Neural cell (in vitro differentiated cells): ENCODE measurements at regions not wholly inside any gene's neighbourhood (a gene's known extent, or its start where the extent isn't known, plus 50 kb on each side); places are given as distances from the start of the nearest gene placed in this dataset.
"Not testable (repeated sequence)": the region's sequence is repeated elsewhere in the genome, so short reads cannot be mapped to it uniquely, and the experiment has no call there.

Source experiments
- H2AFZ ChIP-seq: fragments of 200-600, 300-800 bp; sonication (generic), shearing (Covaris generic); 2 replicates; pipeline ENCODE4 v1.6.0; 2014; ENCODE audit warnings: low read depth, mild to moderate bottlenecking, antibody characterized with exemption, low read length, moderate library complexity
- H3F3A ChIP-seq: fragments of 200-600 bp; shearing (Covaris generic); 2 replicates; pipeline ENCODE4 v1.6.1; 2016; ENCODE audit warnings: mild to moderate bottlenecking, moderate library complexity, mixed read lengths, antibody characterized with exemption, low read length; ENCODE audit not compliant: insufficient read depth, poor library complexity, severe bottlenecking
- H3K27ac ChIP-seq: fragments of 200-600, 300-800 bp; sonication (generic), shearing (Covaris generic); 2 replicates; pipeline ENCODE4 v1.5.1; 2014; ENCODE audit warnings: mild to moderate bottlenecking, low read length, moderate library complexity
- H3K27me3 ChIP-seq: fragments of 300-800, 200-600 bp; sonication (generic), shearing (Covaris generic); 2 replicates; pipeline ENCODE4 v1.6.0; 2014; ENCODE audit warnings: mild to moderate bottlenecking, low read depth, low read length, moderate library complexity; ENCODE audit not compliant: insufficient read depth
- H3K36me3 ChIP-seq: fragments of 300-800, 200-600 bp; sonication (generic), shearing (Covaris generic); 2 replicates; pipeline ENCODE4 v1.5.1; 2014; ENCODE audit warnings: mild to moderate bottlenecking, antibody characterized with exemption, low read length, moderate library complexity; ENCODE audit not compliant: insufficient read depth
- H3K4me2 ChIP-seq: fragments of 300-800, 200-600 bp; sonication (generic), shearing (Covaris generic); 2 replicates; pipeline ENCODE4 v1.6.0; 2014; ENCODE audit warnings: mild to moderate bottlenecking, low read length
- H3K4me3 ChIP-seq: fragments of 300-800, 200-600 bp; sonication (generic), shearing (Covaris generic); 2 replicates; pipeline ENCODE4 v1.5.1; 2014; ENCODE audit warnings: mild to moderate bottlenecking, low read length, moderate library complexity
- H3K79me2 ChIP-seq: fragments of 200-600 bp; shearing (Covaris generic); replicated peaks from 2 replicates; pipeline ENCODE4 v1.6.0; 2014; ENCODE audit warnings: mild to moderate bottlenecking, low read length, moderate library complexity; ENCODE audit not compliant: insufficient read depth
- H3K9ac ChIP-seq: fragments of 300-800, 200-600 bp; sonication (generic), shearing (Covaris generic); 2 replicates; pipeline ENCODE4 v1.6.1; 2016; ENCODE audit warnings: mild to moderate bottlenecking, low read length, mixed read lengths
- H3K9me2 ChIP-seq: fragments of 200-600 bp; shearing (Covaris generic); 2 replicates; pipeline ENCODE4 v1.6.1; 2016; ENCODE audit warnings: mild to moderate bottlenecking, low read length, mixed read lengths; ENCODE audit not compliant: insufficient read depth
- H3K9me3 ChIP-seq: fragments of 200-600, 300-800 bp; sonication (generic), shearing (Covaris generic); 2 replicates; pipeline ENCODE4 v1.6.1; 2016; ENCODE audit warnings: mild to moderate bottlenecking, mixed run types, low read length, moderate library complexity, mixed read lengths
- H4K20me1 ChIP-seq: fragments of 200-600 bp; shearing (Covaris generic); 2 replicates; pipeline ENCODE4 v1.6.1; 2016; ENCODE audit warnings: mild to moderate bottlenecking, mixed run types; ENCODE audit not compliant: insufficient read depth
- EP300 ChIP-seq: fragments of 450-650 bp; conservative IDR thresholded peaks from 2 replicates; pipeline ENCODE4 v1.6.1; 2014; ENCODE audit warnings: antibody characterized with exemption, mild to moderate bottlenecking, moderate library complexity; ENCODE audit not compliant: poor library complexity, severe bottlenecking
- EZH2 ChIP-seq: fragments of 200-600, 300-800 bp; shearing (Covaris generic), sonication (generic); IDR thresholded peaks from 2 replicates; pipeline ENCODE4 v1.6.1; 2014; ENCODE audit warnings: antibody characterized with exemption, low read length, borderline replicate concordance, mild to moderate bottlenecking; ENCODE audit not compliant: insufficient read depth, poor library complexity, severe bottlenecking
- MXI1 ChIP-seq: fragments of 450-650 bp; conservative IDR thresholded peaks from 2 replicates; pipeline ENCODE4 v1.6.1; 2014; ENCODE audit warnings: antibody characterized with exemption, mild to moderate bottlenecking; ENCODE audit not compliant: poor library complexity, severe bottlenecking
- POLR2AphosphoS5 ChIP-seq: IDR thresholded peaks from 2 replicates; pipeline ENCODE4 v1.6.1; 2012
- RAD21 ChIP-seq: fragments of 450-650 bp; conservative IDR thresholded peaks from 2 replicates; pipeline ENCODE4 v1.6.1; 2014; ENCODE audit warnings: antibody characterized with exemption, mild to moderate bottlenecking, moderate library complexity
- SMC3 ChIP-seq: fragments of 450-650 bp; conservative IDR thresholded peaks from 2 replicates; pipeline ENCODE4 v1.6.1; 2014; ENCODE audit warnings: antibody characterized with exemption, mild to moderate bottlenecking, moderate library complexity; ENCODE audit not compliant: poor library complexity
- TAF1 ChIP-seq: IDR thresholded peaks from 2 replicates; pipeline ENCODE4 v1.6.1; 2012; ENCODE audit warnings: low read depth
- TF ChIP-seq, protein P1 (sequence below): IDR thresholded peaks from 2 replicates; pipeline ENCODE4 v1.6.1; 2012; ENCODE audit warnings: borderline replicate concordance
- TF ChIP-seq, protein P2 (sequence below): fragments of 450-650 bp; IDR thresholded peaks from 2 replicates; pipeline ENCODE4 v1.5.1; 2014; ENCODE audit warnings: antibody characterized with exemption, mild to moderate bottlenecking, moderate library complexity; ENCODE audit not compliant: poor library complexity, severe bottlenecking

DNA sequence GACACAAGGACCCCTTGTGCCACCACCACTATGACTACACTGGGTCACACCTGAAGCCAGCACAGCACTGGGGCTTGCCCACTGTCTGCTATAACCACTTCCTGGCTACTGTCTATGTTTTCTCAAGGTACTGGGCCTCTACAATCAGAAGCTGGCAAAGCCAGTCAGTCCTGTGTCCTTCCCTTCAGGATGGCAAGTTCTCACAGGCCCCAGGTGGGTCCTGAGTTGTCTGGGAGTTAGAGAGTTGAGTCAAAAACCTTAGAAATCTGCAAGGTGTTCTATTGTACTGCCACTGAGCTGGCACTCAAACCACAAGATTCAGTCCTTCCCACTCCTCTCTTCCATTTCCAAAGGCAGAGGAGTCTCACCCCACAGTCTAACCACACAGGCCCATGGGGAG, 705.5 kb downstream of the IPMK start:
- no peak overlapping the region for H3K9ac ChIP-seq
- H3F3A ChIP-seq, result no peaks in the 10 kb centered on the region
- H3K27ac ChIP-seq, result no peak overlapping the region
- H3K79me2 ChIP-seq, result no peaks in the 10 kb centered on the region
- H3K4me3 ChIP-seq, result no peak overlapping the region
- TF ChIP-seq, protein P1, sequence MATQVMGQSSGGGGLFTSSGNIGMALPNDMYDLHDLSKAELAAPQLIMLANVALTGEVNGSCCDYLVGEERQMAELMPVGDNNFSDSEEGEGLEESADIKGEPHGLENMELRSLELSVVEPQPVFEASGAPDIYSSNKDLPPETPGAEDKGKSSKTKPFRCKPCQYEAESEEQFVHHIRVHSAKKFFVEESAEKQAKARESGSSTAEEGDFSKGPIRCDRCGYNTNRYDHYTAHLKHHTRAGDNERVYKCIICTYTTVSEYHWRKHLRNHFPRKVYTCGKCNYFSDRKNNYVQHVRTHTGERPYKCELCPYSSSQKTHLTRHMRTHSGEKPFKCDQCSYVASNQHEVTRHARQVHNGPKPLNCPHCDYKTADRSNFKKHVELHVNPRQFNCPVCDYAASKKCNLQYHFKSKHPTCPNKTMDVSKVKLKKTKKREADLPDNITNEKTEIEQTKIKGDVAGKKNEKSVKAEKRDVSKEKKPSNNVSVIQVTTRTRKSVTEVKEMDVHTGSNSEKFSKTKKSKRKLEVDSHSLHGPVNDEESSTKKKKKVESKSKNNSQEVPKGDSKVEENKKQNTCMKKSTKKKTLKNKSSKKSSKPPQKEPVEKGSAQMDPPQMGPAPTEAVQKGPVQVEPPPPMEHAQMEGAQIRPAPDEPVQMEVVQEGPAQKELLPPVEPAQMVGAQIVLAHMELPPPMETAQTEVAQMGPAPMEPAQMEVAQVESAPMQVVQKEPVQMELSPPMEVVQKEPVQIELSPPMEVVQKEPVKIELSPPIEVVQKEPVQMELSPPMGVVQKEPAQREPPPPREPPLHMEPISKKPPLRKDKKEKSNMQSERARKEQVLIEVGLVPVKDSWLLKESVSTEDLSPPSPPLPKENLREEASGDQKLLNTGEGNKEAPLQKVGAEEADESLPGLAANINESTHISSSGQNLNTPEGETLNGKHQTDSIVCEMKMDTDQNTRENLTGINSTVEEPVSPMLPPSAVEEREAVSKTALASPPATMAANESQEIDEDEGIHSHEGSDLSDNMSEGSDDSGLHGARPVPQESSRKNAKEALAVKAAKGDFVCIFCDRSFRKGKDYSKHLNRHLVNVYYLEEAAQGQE, result no peak
- TF ChIP-seq, protein P2, sequence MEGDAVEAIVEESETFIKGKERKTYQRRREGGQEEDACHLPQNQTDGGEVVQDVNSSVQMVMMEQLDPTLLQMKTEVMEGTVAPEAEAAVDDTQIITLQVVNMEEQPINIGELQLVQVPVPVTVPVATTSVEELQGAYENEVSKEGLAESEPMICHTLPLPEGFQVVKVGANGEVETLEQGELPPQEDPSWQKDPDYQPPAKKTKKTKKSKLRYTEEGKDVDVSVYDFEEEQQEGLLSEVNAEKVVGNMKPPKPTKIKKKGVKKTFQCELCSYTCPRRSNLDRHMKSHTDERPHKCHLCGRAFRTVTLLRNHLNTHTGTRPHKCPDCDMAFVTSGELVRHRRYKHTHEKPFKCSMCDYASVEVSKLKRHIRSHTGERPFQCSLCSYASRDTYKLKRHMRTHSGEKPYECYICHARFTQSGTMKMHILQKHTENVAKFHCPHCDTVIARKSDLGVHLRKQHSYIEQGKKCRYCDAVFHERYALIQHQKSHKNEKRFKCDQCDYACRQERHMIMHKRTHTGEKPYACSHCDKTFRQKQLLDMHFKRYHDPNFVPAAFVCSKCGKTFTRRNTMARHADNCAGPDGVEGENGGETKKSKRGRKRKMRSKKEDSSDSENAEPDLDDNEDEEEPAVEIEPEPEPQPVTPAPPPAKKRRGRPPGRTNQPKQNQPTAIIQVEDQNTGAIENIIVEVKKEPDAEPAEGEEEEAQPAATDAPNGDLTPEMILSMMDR, result no peak
- TF ChIP-seq MXI1 (no peak), POLR2AphosphoS5 (no peak)
- no peak overlapping the region for H2AFZ ChIP-seq
- no peaks in the 10 kb centered on the region for H3K9me3 ChIP-seq
- H3K27me3 ChIP-seq, result no peaks in the 10 kb centered on the region
- H3K9me2 ChIP-seq, result no peaks in the 10 kb centered on the region
- no peak overlapping the region for H3K4me2 ChIP-seq
- no peaks in the 10 kb centered on the region for H4K20me1 ChIP-seq
- no peaks in the 10 kb centered on the region for H3K36me3 ChIP-seq

DNA sequence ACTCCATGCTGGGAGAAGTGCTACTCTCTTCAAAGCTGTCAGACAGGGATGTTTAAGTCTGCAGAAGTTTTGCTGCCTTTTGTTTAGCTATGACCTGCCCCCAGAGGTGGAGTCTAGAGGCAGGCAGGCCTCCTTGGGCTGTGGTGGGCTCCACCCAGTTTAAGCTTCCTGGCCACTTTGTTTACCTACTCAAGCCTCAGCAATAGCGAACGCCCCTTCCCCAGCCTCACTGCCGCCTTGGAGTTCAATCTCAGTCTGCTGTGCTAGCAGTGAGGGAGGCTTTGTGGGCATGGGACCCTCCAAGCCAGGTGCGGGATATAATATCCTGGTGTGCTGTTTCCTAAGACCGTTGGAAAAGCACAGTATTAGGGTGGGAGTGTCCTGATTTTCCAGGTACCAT, 715.9 kb downstream of the IPMK start:
- not testable (repeated sequence) for H3K9me3 ChIP-seq, H3K27me3 ChIP-seq, H3K9ac ChIP-seq, H3K79me2 ChIP-seq, H3K36me3 ChIP-seq, H3K27ac ChIP-seq, H3K4me3 ChIP-seq, H3K9me2 ChIP-seq, H3K4me2 ChIP-seq, H4K20me1 ChIP-seq, H2AFZ ChIP-seq, H3F3A ChIP-seq

DNA sequence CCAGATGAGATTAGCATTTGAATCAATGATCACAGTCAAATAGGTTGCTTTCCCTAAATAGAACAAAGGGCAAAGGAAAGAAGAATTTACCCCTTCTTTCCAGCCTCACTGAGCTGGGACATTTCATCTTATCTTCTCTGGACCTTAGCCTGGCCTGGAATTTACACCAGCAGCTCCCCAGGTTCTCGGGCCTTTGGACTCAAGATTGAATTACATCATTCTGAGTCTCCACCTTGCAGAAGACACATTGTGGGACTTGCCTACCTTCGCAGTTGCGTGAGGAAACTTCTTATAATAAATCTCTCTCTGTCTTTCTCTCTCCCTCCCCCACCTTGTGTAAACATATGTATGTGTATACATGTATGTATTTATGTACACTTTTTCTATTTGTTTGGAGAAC, 732.4 kb downstream of the IPMK start:
- Histone ChIP-seq H3K9ac (no peak overlapping the region), H2AFZ (no peak overlapping the region), H3K79me2 (no peaks in the 10 kb centered on the region), H3K9me2 (no peaks in the 10 kb centered on the region), H3K4me3 (no peak overlapping the region), H3K27ac (no peak overlapping the region), H3K27me3 (no peaks in the 10 kb centered on the region), H3K36me3 (no peaks in the 10 kb centered on the region), H3K9me3 (no peaks in the 10 kb centered on the region), H4K20me1 (no peaks in the 10 kb centered on the region), H3K4me2 (no peak overlapping the region), H3F3A (no peaks in the 10 kb centered on the region)
- TF ChIP-seq, protein P1, result no peak
- TF ChIP-seq POLR2AphosphoS5 (no peak), SMC3 (no peak), TAF1 (no peak), EP300 (no peak), MXI1 (no peak), EZH2 (no peak), RAD21 (no peak)
- TF ChIP-seq, protein P2, result no peak
